WTC11 (cell line): ENCODE measurements at regions not wholly inside any gene's neighbourhood (a gene's known extent, or its start where the extent isn't known, plus 50 kb on each side); places are given as distances from the start of the nearest gene placed in this dataset.
"Not testable (repeated sequence)": the region's sequence is repeated elsewhere in the genome, so short reads cannot be mapped to it uniquely, and the experiment has no call there.

ENCODE experiments used
- ATAC-seq: fragments of 200-7000 bp; cut with Tn5 transposase; 2 replicates; pipeline ENCODE4 v1.10.0; 2021; ENCODE audit warnings: mild to moderate bottlenecking, moderate library complexity
- CTCF ChIA-PET: fragments of 300-600 bp; sonication (Branson Sonifier 250); formaldehyde crosslinking; loops from one replicate; lab custom pipeline; 2021; ENCODE audit warnings: antibody characterized with exemption; lab: Charles Lee
- POLR2A ChIA-PET: fragments of 350-600 bp; sonication (Branson Sonifier 250); formaldehyde crosslinking; loops from one replicate; lab custom pipeline; 2021; ENCODE audit warnings: antibody characterized with exemption; lab: Charles Lee
- DNase-seq: peaks from one replicate; pipeline ENCODE4 v3.0.0; 2021; ENCODE audit warnings: low spot score
- H3K27ac Mint-ChIP-seq: 2 replicates; pipeline ENCODE4 v1.8.0; 2021; ENCODE audit warnings: mixed read lengths
- H3K27me3 Mint-ChIP-seq: 2 replicates; pipeline ENCODE4 v1.8.0; 2021; ENCODE audit warnings: low read depth, mild to moderate bottlenecking, moderate library complexity, mixed read lengths
- H3K36me3 Mint-ChIP-seq: 2 replicates; pipeline ENCODE4 v1.8.0; 2021; ENCODE audit warnings: mixed read lengths
- H3K4me1 Mint-ChIP-seq: 2 replicates; pipeline ENCODE4 v1.8.0; 2022; ENCODE audit warnings: mixed read lengths
- H3K4me3 Mint-ChIP-seq: 2 replicates; pipeline ENCODE4 v1.8.0; 2021; ENCODE audit warnings: mild to moderate bottlenecking, moderate library complexity, mixed read lengths
- H3K9me3 Mint-ChIP-seq: 2 replicates; pipeline ENCODE4 v1.8.0; 2021; ENCODE audit warnings: mixed read lengths
- FOXK1 ChIP-seq: sonication (generic); formaldehyde crosslinking; IDR thresholded peaks from 2 replicates; pipeline ENCODE4 v1.8.0; 2022; ENCODE audit warnings: mild to moderate bottlenecking, moderate library complexity, missing genetic modification reagents
- FOXP1 ChIP-seq: sonication (generic); formaldehyde crosslinking; IDR thresholded peaks from 2 replicates; pipeline ENCODE4 v1.8.0; 2022; ENCODE audit warnings: missing genetic modification reagents, mild to moderate bottlenecking, moderate library complexity, borderline replicate concordance
- GTF2I ChIP-seq: fragments of 250-450 bp; sonication (Bioruptor Pico); conservative IDR thresholded peaks from 2 replicates; pipeline ENCODE4 v1.4.0; 2021; ENCODE audit warnings: mild to moderate bottlenecking
- HMGA2 ChIP-seq: fragments of 250-450 bp; sonication (Bioruptor Pico); IDR thresholded peaks from 2 replicates; pipeline ENCODE4 v1.4.0; 2021; ENCODE audit warnings: mild to moderate bottlenecking, moderate library complexity
- IRF2 ChIP-seq: sonication (generic); formaldehyde crosslinking; IDR thresholded peaks from 2 replicates; pipeline ENCODE4 v1.8.0; 2022; ENCODE audit warnings: low read depth, missing genetic modification reagents, borderline replicate concordance
- KAT7 ChIP-seq: sonication (generic); formaldehyde crosslinking; IDR thresholded peaks from 2 replicates; pipeline ENCODE4 v1.8.1; 2023; ENCODE audit warnings: missing genetic modification reagents, mild to moderate bottlenecking, borderline replicate concordance
- PRRX2 ChIP-seq: fragments of 250-450 bp; sonication (Bioruptor Pico); IDR thresholded peaks from 2 replicates; pipeline ENCODE4 v1.8.0; 2021; ENCODE audit warnings: mild to moderate bottlenecking
- ZNF121 ChIP-seq: sonication (generic); formaldehyde crosslinking; IDR thresholded peaks from 2 replicates; pipeline ENCODE4 v1.8.0; 2023; ENCODE audit warnings: missing genetic modification reagents
- ZNF317 ChIP-seq: sonication (generic); formaldehyde crosslinking; IDR thresholded peaks from 2 replicates; pipeline ENCODE4 v1.8.1; 2023; ENCODE audit warnings: low read depth, mild to moderate bottlenecking, moderate library complexity, missing genetic modification reagents, borderline replicate concordance
- ZNF396 ChIP-seq: fragments of 250-450 bp; sonication (Bioruptor Pico); IDR thresholded peaks from 2 replicates; pipeline ENCODE4 v1.8.0; 2021; ENCODE audit warnings: mild to moderate bottlenecking, moderate library complexity, borderline replicate concordance
- ZNF423 ChIP-seq: fragments of 250-450 bp; sonication (Bioruptor Pico); IDR thresholded peaks from 2 replicates; pipeline ENCODE4 v2.1.2; 2022; ENCODE audit warnings: mild to moderate bottlenecking, moderate library complexity
- TF ChIP-seq, protein P1 (sequence below): fragments of 250-450 bp; sonication (Bioruptor Pico); IDR thresholded peaks from 2 replicates; pipeline ENCODE4 v1.9.0; 2021; ENCODE audit warnings: mild to moderate bottlenecking, borderline replicate concordance
- TF ChIP-seq, protein P2 (sequence below): sonication (generic); formaldehyde crosslinking; IDR thresholded peaks from 2 replicates; pipeline ENCODE4 v1.8.0; 2023; ENCODE audit warnings: missing genetic modification reagents, mild to moderate bottlenecking, borderline replicate concordance
- TF ChIP-seq, protein P3 (sequence below): sonication (generic); formaldehyde crosslinking; IDR thresholded peaks from 2 replicates; pipeline ENCODE4 v1.8.1; 2022; ENCODE audit warnings: mild to moderate bottlenecking, moderate library complexity, missing genetic modification reagents

DNA sequence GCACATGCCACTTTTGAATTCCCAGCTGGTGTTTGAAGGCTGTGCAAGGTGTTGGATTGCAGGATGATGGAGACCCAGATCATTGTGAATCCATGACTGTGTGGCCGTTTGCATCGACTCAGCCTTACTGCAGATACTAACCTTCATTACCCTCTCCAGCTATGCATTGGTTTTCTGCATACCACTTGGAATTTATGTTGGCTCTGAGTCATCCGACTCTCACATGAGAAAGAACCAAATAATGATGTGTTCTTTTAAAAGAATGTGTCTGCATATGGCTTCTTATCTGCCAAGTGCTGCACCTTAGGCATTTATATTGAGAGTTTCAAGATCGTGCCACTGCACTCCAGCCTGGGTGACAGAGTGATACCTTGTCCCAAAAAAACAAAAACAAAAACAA, 106.7 kb upstream of the PRKX start (continued):
- TF ChIP-seq, protein P1, sequence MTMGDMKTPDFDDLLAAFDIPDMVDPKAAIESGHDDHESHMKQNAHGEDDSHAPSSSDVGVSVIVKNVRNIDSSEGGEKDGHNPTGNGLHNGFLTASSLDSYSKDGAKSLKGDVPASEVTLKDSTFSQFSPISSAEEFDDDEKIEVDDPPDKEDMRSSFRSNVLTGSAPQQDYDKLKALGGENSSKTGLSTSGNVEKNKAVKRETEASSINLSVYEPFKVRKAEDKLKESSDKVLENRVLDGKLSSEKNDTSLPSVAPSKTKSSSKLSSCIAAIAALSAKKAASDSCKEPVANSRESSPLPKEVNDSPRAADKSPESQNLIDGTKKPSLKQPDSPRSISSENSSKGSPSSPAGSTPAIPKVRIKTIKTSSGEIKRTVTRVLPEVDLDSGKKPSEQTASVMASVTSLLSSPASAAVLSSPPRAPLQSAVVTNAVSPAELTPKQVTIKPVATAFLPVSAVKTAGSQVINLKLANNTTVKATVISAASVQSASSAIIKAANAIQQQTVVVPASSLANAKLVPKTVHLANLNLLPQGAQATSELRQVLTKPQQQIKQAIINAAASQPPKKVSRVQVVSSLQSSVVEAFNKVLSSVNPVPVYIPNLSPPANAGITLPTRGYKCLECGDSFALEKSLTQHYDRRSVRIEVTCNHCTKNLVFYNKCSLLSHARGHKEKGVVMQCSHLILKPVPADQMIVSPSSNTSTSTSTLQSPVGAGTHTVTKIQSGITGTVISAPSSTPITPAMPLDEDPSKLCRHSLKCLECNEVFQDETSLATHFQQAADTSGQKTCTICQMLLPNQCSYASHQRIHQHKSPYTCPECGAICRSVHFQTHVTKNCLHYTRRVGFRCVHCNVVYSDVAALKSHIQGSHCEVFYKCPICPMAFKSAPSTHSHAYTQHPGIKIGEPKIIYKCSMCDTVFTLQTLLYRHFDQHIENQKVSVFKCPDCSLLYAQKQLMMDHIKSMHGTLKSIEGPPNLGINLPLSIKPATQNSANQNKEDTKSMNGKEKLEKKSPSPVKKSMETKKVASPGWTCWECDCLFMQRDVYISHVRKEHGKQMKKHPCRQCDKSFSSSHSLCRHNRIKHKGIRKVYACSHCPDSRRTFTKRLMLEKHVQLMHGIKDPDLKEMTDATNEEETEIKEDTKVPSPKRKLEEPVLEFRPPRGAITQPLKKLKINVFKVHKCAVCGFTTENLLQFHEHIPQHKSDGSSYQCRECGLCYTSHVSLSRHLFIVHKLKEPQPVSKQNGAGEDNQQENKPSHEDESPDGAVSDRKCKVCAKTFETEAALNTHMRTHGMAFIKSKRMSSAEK (CRISPR knock-in tag): no peak
- TF ChIP-seq, protein P2, sequence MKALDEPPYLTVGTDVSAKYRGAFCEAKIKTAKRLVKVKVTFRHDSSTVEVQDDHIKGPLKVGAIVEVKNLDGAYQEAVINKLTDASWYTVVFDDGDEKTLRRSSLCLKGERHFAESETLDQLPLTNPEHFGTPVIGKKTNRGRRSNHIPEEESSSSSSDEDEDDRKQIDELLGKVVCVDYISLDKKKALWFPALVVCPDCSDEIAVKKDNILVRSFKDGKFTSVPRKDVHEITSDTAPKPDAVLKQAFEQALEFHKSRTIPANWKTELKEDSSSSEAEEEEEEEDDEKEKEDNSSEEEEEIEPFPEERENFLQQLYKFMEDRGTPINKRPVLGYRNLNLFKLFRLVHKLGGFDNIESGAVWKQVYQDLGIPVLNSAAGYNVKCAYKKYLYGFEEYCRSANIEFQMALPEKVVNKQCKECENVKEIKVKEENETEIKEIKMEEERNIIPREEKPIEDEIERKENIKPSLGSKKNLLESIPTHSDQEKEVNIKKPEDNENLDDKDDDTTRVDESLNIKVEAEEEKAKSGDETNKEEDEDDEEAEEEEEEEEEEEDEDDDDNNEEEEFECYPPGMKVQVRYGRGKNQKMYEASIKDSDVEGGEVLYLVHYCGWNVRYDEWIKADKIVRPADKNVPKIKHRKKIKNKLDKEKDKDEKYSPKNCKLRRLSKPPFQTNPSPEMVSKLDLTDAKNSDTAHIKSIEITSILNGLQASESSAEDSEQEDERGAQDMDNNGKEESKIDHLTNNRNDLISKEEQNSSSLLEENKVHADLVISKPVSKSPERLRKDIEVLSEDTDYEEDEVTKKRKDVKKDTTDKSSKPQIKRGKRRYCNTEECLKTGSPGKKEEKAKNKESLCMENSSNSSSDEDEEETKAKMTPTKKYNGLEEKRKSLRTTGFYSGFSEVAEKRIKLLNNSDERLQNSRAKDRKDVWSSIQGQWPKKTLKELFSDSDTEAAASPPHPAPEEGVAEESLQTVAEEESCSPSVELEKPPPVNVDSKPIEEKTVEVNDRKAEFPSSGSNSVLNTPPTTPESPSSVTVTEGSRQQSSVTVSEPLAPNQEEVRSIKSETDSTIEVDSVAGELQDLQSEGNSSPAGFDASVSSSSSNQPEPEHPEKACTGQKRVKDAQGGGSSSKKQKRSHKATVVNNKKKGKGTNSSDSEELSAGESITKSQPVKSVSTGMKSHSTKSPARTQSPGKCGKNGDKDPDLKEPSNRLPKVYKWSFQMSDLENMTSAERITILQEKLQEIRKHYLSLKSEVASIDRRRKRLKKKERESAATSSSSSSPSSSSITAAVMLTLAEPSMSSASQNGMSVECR (CRISPR knock-in tag): no peak
- TF ChIP-seq ZNF121 (CRISPR knock-in tag) (no peak), IRF2 (CRISPR knock-in tag) (no peak), PRRX2 (CRISPR knock-in tag) (no peak)
- TF ChIP-seq, all 79 proteins: peak for 0

DNA sequence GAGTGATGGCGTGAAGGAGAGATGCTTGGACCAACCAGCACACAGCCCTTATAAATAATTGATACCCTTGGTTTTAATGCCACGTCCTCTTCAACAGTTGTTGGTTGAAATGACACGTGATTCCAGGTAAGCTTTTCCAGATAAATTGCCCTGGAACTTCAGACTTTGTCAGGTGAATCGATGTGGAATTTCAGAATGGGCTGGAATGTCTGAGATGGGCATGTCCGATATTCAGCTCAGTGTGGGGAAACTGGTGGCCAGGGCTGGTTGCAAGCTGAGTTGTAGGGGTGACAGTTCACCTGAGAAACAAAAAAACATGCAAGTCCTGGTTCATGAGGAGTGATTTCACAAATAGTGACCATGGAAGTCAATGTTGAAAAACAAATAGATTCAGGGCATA, 104.0 kb upstream of the PRKX start:
- H3K4me1 Mint-ChIP-seq, H3K27ac Mint-ChIP-seq, H3K4me3 Mint-ChIP-seq, POLR2A ChIA-PET, CTCF ChIA-PET, ATAC-seq, H3K9me3 Mint-ChIP-seq, DNase-seq, H3K27me3 Mint-ChIP-seq: not testable (repeated sequence)
- H3K36me3 Mint-ChIP-seq: peaks cover 24% of the 10 kb centered on the region

DNA sequence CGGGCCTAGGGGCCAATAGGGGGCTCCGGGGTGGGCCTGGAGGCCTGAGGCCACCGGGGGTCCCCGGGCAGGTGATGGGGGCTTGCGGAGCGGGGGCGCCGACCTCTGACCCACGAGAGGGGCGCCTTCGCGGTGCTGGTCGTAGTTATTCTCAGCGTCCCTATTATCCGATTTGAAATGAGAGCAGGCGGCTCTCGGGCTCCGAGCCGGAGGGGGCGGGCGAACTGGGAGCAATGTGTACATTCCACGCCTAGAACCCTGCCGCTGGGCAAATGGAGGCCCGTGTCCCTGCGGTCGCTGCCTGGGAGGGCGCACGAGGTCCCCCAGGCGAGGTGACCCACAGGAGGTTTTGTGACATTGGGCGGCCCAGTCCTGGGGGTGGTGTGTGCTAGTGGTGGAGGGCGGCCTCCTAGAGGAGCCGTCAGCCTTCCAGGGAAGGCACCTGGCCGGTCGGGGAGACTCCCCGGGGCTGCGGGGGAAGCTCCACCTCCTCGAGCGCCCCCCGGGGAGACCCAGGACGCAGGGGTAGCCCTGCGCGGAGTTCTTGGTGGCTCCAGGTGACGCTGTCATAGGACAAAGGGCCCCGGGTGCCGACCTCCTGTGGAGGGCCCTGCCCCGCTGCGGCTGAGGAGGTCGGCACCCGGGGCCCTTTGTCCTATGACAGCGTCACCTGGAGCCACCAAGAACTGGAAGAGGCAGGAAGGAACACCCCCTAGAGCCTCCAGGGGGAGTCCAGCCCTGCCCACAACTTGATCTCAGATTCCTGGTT, 102.6 kb upstream of the PRKX start:
- ChIA-PET CTCF (interaction anchor here (0.5 kb wide), 1 partner anchor 64 kb away, joined by 3 read pairs; no protein-coding TSS in a partner anchor), POLR2A (no interaction called here)
- DNase-seq (peak; percentile 24), ATAC-seq (no peak; the same call in 1 of the 2 replicates)
- Mint-ChIP-seq H3K27ac (no peak overlapping the region), H3K4me1 (peaks cover 13% of the 10 kb centered on the region; the same call in 1 of the 2 replicates), H3K36me3 (peaks cover 14% of the 10 kb centered on the region), H3K4me3 (peak overlapping the region; percentile 60), H3K27me3 (no peaks in the 10 kb centered on the region), H3K9me3 (no peaks in the 10 kb centered on the region)
- TF ChIP-seq KAT7 (CRISPR knock-in tag) (no peak), ZNF423 (CRISPR knock-in tag) (peak; percentile 66), ZNF317 (CRISPR knock-in tag) (no peak), ZNF396 (CRISPR knock-in tag) (no peak), FOXP1 (CRISPR knock-in tag) (no peak), HMGA2 (CRISPR knock-in tag) (no peak), GTF2I (no peak), FOXK1 (CRISPR knock-in tag) (no peak)
- TF ChIP-seq, protein P1 (CRISPR knock-in tag): no peak
- TF ChIP-seq, protein P3, sequence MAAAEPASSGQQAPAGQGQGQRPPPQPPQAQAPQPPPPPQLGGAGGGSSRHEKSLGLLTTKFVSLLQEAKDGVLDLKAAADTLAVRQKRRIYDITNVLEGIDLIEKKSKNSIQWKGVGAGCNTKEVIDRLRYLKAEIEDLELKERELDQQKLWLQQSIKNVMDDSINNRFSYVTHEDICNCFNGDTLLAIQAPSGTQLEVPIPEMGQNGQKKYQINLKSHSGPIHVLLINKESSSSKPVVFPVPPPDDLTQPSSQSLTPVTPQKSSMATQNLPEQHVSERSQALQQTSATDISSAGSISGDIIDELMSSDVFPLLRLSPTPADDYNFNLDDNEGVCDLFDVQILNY (CRISPR knock-in tag): 0 out of 2 replicates have a peak, but pooled peaks have one; percentile 9
